Muscle layer of duodenum (tissue), 2 donors: ENCODE measurements at regions not wholly inside any gene's neighbourhood (a gene's known extent, or its start where the extent isn't known, plus 50 kb on each side); places are given as distances from the start of the nearest gene placed in this dataset.
"Not testable (repeated sequence)": the region's sequence is repeated elsewhere in the genome, so short reads cannot be mapped to it uniquely, and the experiment has no call there.

Experiments used
- H3K27ac ChIP-seq: one replicate; pipeline ENCODE4 v1.7.0; 2013; ENCODE audit warnings: mild to moderate bottlenecking, low read length
- H3K27me3 ChIP-seq: one replicate; pipeline ENCODE4 v1.7.0; 2013; ENCODE audit warnings: low read depth, mild to moderate bottlenecking, control low read depth, low read length
- H3K36me3 ChIP-seq, 2 donors: one replicate each; pipeline ENCODE4 v1.7.0; 2013; ENCODE audit warnings: low read length in 2 of 2, control low read depth in 1 of 2, mild to moderate bottlenecking in 1 of 2; ENCODE audit not compliant: insufficient read depth in 2 of 2, control insufficient read depth in 1 of 2
- H3K4me1 ChIP-seq, 2 donors: one replicate each; pipeline ENCODE4 v1.7.0; 2013; ENCODE audit warnings: low read length in 2 of 2, mild to moderate bottlenecking in 2 of 2, control low read depth in 1 of 2, moderate library complexity in 1 of 2; ENCODE audit not compliant: insufficient read depth in 2 of 2, control insufficient read depth in 1 of 2
- H3K4me3 ChIP-seq, 2 donors: one replicate each; pipeline ENCODE4 v1.7.0; 2013; ENCODE audit warnings: low read length in 2 of 2, low read depth in 1 of 2, mild to moderate bottlenecking in 1 of 2
- H3K9me3 ChIP-seq, 2 donors: one replicate each; pipeline ENCODE4 v1.7.0; 2013; ENCODE audit warnings: low read length in 2 of 2, control low read depth in 1 of 2, mild to moderate bottlenecking in 1 of 2; ENCODE audit not compliant: control insufficient read depth in 1 of 2
- donor health status: healthy.

DNA sequence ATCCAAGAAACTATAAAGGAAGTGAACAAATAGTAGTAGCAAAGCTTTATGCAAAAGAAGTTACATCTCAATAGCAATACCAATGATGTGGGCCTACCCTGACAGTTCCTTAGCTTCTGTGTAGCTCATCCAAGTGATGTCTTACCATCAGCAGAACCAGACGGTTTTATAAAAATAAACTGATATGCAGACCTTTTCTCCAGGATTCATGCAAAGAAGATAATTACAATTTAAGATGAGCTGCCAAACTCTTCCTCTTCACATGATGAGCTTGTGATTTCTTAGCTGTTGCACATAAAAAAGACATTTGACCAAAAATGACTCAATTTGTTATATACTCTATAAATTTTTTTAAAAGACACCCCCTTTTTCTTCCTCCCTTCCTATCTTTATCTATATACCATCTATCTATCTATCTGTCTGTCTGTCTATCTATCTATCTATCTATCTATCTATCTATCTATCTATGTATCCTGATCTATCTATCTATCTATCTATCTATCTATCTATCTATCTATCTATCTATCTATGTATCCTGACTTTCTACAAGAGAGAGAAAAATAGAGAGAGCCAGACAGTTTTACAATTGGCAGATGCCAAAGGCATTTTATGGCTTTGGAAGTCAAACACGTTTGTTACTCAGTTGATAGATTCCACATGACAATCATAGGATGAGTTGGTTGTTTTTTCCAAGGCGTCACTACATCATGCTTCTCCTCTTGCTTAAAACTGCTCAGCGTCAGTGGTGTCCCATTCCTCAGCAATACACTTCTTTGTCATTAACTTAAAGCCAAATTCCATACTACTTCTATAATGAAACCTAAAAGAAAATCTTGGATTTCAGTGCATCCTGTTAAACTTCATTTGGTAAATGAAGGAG, 65.9 kb upstream of the ACTR3 start:
- Histone ChIP-seq H3K36me3 (no peaks in the 10 kb centered on the region), H3K4me1 (peaks cover 0 to 3% of the 10 kb centered on the region in 2 donors), H3K9me3 (no peaks in the 10 kb centered on the region), H3K27ac (no peak overlapping the region), H3K4me3 (no peak overlapping the region), H3K27me3 (no peaks in the 10 kb centered on the region)

DNA sequence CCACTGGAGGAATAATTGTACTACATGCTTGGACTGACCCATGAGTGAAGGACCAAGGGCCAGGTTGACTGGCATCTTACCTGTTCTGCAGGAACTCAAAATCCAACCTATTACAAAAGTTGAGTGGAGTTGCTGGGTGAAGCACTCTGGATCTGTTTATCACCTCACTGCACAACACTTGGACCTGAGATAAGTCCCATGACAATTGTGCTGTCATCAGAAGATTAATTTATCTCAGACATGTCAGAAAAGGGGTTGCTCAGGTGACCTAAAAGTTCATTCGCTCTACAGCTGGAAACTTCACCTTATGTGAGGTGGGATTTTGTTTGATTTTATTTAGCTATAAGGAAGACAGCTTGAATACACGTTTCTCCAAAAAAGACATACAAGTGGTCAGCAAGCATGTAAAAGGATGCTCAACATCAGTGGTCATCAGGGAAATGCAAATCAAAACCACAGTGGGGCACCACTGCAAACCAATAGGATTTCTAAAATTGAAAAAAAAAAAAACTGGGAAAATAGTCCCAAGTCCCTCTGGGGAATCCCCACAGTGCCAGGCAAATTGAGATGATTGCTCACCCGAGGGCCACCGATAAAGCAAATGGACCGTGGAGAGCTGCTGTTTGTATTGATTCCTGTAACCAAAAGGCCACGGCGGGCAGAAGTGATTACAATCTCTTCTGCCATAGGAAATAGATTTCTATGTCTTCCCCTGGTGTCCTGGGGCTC, 65.8 kb upstream of the SLC35F5 start:
- Histone ChIP-seq H3K27me3 (no peaks in the 10 kb centered on the region), H3K36me3 (no peaks in the 10 kb centered on the region), H3K4me1 (peaks cover 0 to 15% of the 10 kb centered on the region in 2 donors), H3K9me3 (no peaks in the 10 kb centered on the region), H3K4me3 (no peak overlapping the region), H3K27ac (no peak overlapping the region)

GRCh38 chr2:113818382-113818951, 62.0 kb upstream of the SLC35F5 start:
- peak overlapping the region in 1 of 2 donors; percentile 1 for H3K4me3 ChIP-seq
- no peaks in the 10 kb centered on the region for H3K36me3 ChIP-seq
- H3K4me1 ChIP-seq = peaks cover 0 to 15% of the 10 kb centered on the region in 2 donors
- no peaks in the 10 kb centered on the region for H3K9me3 ChIP-seq
- H3K27ac ChIP-seq = no peak overlapping the region
- H3K27me3 ChIP-seq = no peaks in the 10 kb centered on the region

DNA sequence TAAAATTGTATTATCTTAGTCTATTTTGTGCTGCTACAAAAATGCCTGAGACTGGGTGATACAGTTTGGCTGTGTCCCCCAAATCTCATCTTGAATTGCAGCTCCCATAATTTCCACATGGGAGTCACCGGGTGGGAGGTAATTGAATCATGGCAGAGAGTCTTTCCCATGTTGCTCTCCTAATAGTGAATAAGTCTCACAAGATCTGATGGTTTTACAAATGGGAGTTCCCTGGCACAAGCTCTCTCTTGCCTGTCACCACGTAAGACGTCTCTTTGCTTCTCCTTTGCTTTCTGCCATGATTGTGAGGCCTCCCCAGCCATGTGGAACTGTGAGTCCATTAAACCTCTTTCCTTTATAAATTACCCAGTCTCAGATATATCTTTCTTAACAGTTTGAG, 57.0 kb upstream of the SLC35F5 start:
- H3K4me3 ChIP-seq, H3K27me3 ChIP-seq, H3K27ac ChIP-seq, H3K9me3 ChIP-seq, H3K36me3 ChIP-seq, H3K4me1 ChIP-seq: not testable (repeated sequence)

DNA sequence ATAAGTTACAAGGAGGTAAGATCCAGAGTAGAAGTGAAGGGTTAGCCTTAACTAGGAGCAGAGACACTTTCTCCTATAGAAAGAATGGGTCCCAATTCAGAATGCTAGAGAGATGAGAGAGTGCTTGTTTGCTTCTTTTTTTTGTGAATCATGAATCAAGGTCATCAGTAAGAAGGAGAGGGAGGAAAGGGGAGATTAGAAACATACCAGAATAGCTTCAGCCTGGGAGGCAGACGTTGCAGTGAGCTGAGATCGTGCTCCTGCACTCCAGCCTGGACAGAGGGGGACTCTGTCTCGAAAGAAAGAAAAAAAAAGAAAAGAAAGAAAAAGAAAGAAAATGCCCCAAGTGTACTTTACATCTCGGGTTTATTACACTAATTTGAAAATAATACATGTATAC, 55.8 kb upstream of the SLC35F5 start:
- Histone ChIP-seq H3K4me1 (no peaks in the 10 kb centered on the region), H3K9me3 (no peaks in the 10 kb centered on the region), H3K4me3 (no peak overlapping the region), H3K27ac (no peak overlapping the region), H3K36me3 (no peaks in the 10 kb centered on the region), H3K27me3 (no peaks in the 10 kb centered on the region)

DNA sequence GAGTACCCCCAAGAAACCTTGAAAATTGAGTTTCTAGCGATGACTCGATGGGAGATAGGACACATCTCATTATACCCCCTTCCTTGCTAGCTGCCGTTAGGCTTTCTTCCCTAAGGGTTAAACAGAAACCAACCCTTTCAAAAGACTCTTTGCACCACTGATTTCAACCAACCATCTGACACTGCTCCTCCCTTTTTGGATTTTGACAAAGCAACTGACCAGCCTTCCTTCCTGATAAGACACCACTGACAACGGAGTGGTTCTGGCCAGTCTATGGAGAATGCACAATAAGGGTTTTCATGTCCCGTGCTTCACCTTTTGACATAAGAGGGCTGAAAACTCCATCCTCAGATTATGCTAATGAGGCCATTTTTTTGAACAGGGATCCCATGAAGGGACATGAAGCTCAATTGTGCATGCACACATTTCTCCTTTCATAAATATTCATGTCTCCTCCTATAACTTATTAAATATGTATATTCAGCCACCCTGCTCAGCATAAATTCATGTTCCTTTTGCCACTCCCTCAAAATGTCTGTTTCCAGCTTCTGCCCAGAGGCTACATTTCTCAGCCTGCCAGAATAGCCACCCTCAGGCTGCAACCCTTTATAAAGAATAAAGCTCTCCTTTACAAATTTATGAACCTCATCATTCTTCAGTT, 52.8 kb upstream of the SLC35F5 start:
- no peak overlapping the region for H3K27ac ChIP-seq
- H3K27me3 ChIP-seq = no peaks in the 10 kb centered on the region

GRCh38 chr2:113807721-113808120, 51.3 kb upstream of the SLC35F5 start:
- Histone ChIP-seq H3K36me3 (no peaks in the 10 kb centered on the region), H3K27me3 (no peaks in the 10 kb centered on the region)

More for the DNA sequence above, 52.8 kb upstream of the SLC35F5 start:
- Histone ChIP-seq H3K36me3 (no peaks in the 10 kb centered on the region), H3K9me3 (no peaks in the 10 kb centered on the region), H3K4me3 (no peak overlapping the region), H3K4me1 (no peaks in the 10 kb centered on the region)

GRCh38 chr2:113806217-113806913, 49.9 kb upstream of the SLC35F5 start:
- H3K36me3 ChIP-seq = no peaks in the 10 kb centered on the region
- H3K4me3 ChIP-seq = no peak overlapping the region
- H3K27ac ChIP-seq = no peak overlapping the region
- H3K9me3 ChIP-seq = no peaks in the 10 kb centered on the region
- H3K27me3 ChIP-seq = no peaks in the 10 kb centered on the region
- no peaks in the 10 kb centered on the region for H3K4me1 ChIP-seq

More at GRCh38 chr2:113807721-113808120, 51.3 kb upstream of the SLC35F5 start:
- H3K9me3 ChIP-seq = no peaks in the 10 kb centered on the region
- no peaks in the 10 kb centered on the region for H3K4me1 ChIP-seq
- no peak overlapping the region for H3K27ac ChIP-seq
- H3K4me3 ChIP-seq = no peak overlapping the region
